GM12878 (cell line): ENCODE measurements at regions not wholly inside any gene's neighbourhood (a gene's known extent, or its start where the extent isn't known, plus 50 kb on each side); places are given as distances from the start of the nearest gene placed in this dataset.

Experiments
- ATAC-seq: fragments of 200-7000 bp; cut with Tn5 transposase; 3 replicates; pipeline ENCODE4 v1.9.1; 2020; ENCODE audit warnings: mild to moderate bottlenecking, moderate library complexity
- BruUV-seq: library from RNA; stranded (reverse); fragments of 400-500 nt; replicated peaks from 2 replicates; lab custom pipeline; 2021; lab: Mats Ljungman, UMichigan
- CTCF ChIA-PET: fragments of 300-600 bp; sonication (Branson Sonifier 250); formaldehyde crosslinking; extraction: SDS; loops from one replicate; lab custom pipeline; 2021; ENCODE audit warnings: inconsistent platforms; lab: Yijun Ruan, JAX
- POLR2A ChIA-PET: fragments of 350-600 bp; formaldehyde crosslinking; extraction: SDS; loops from one replicate; lab custom pipeline; 2021; ENCODE audit warnings: inconsistent platforms; lab: Charles Lee
- RAD21 ChIA-PET: fragments of 300-600 bp; sonication (Branson Sonifier 250); formaldehyde crosslinking; loops from one replicate; lab custom pipeline; 2023; ENCODE audit warnings: antibody characterized with exemption; ENCODE audit not compliant: unreplicated experiment; lab: Charles Lee
- SMC1A ChIA-PET: fragments of 300-600 bp; sonication (Branson Sonifier 250); formaldehyde crosslinking; loops from one replicate; lab custom pipeline; 2023; ENCODE audit not compliant: unreplicated experiment, uncharacterized antibody; lab: Charles Lee
- DNase-seq: peaks from one replicate; pipeline ENCODE4 v3.0.0-alpha.2; 2011; ENCODE audit warnings: low read depth, low spot score
- FAIRE-seq: peaks from 3 replicates; lab custom pipeline; 2011; peaks lifted over from hg19 to GRCh38; lab: Jason Lieb, UNC
- H2AFZ ChIP-seq: 2 replicates; pipeline ENCODE4 v1.6.0; 2011; ENCODE audit warnings: low read depth, low read length, control low read depth; ENCODE audit not compliant: control insufficient read depth
- H3K27ac ChIP-seq: 2 replicates; pipeline ENCODE4 v1.5.1; 2011; ENCODE audit warnings: control low read depth; ENCODE audit not compliant: control insufficient read depth, insufficient read depth
- H3K27me3 ChIP-seq, 2 experiments: replicated peaks in 1 of 2; 2 replicates each; pipeline versions ENCODE4 v1.6.0 to v1.6.1; 2011; ENCODE audit warnings: low read length in 1 of 2; ENCODE audit not compliant: control insufficient read depth in 2 of 2, insufficient read depth in 2 of 2
- H3K36me3 ChIP-seq, 2 experiments: 2 replicates each; pipeline ENCODE4 v1.5.1; 2011; ENCODE audit warnings: low read length in 1 of 2; ENCODE audit not compliant: control insufficient read depth in 2 of 2, insufficient read depth in 2 of 2
- H3K4me1 ChIP-seq: 2 replicates; pipeline ENCODE4 v1.6.1; 2011; ENCODE audit warnings: mild to moderate bottlenecking, low read length, moderate library complexity, mixed read lengths; ENCODE audit not compliant: control insufficient read depth, insufficient read depth
- H3K4me2 ChIP-seq: 2 replicates; pipeline ENCODE4 v1.6.0; 2011; ENCODE audit warnings: control low read depth; ENCODE audit not compliant: control insufficient read depth, insufficient read depth
- H3K4me3 ChIP-seq: fragments of 200-600 bp; sonication (generic); 2 replicates; pipeline ENCODE4 v1.5.1; 2016
- H3K79me2 ChIP-seq: 2 replicates; pipeline ENCODE4 v1.6.0; 2011; ENCODE audit warnings: low read length; ENCODE audit not compliant: control insufficient read depth, insufficient read depth
- H3K9ac ChIP-seq: 2 replicates; pipeline ENCODE4 v1.8.0; 2011; ENCODE audit warnings: low read length, control low read depth, mixed read lengths; ENCODE audit not compliant: control insufficient read depth, insufficient read depth
- H3K9me3 ChIP-seq: replicated peaks from 3 replicates; pipeline ENCODE4 v1.5.1; 2011; ENCODE audit warnings: mild to moderate bottlenecking, low read length; ENCODE audit not compliant: control insufficient read depth, insufficient read depth
- H4K20me1 ChIP-seq: 2 replicates; pipeline ENCODE4 v1.6.0; 2011; ENCODE audit not compliant: control insufficient read depth, insufficient read depth
- ATF2 ChIP-seq: IDR thresholded peaks from 2 replicates; pipeline ENCODE4 v1.6.1; 2012; ENCODE audit warnings: low read length, inconsistent platforms
- CBFB ChIP-seq: IDR thresholded peaks from 2 replicates; pipeline ENCODE4 v1.6.1; 2016; ENCODE audit warnings: antibody characterized with exemption, low read depth
- FOXK2 ChIP-seq: fragments of 450-650 bp; IDR thresholded peaks from 2 replicates; pipeline ENCODE4 v1.6.1; 2017; ENCODE audit warnings: mild to moderate bottlenecking, moderate library complexity
- HDAC2 ChIP-seq: fragments of 200-600 bp; sonication (generic); IDR thresholded peaks from 2 replicates; pipeline ENCODE4 v1.6.1; 2017
- MTA3 ChIP-seq: IDR thresholded peaks from 2 replicates; pipeline ENCODE4 v1.6.1; 2012; ENCODE audit warnings: low read length, inconsistent platforms, borderline replicate concordance
- NR2C1 ChIP-seq: fragments of 450-650 bp; IDR thresholded peaks from 2 replicates; pipeline ENCODE4 v1.6.1; 2017; ENCODE audit warnings: antibody characterized with exemption, mild to moderate bottlenecking, moderate library complexity
- NRF1 ChIP-seq: conservative IDR thresholded peaks from 2 replicates; pipeline ENCODE4 v1.6.1; 2011; ENCODE audit warnings: mild to moderate bottlenecking, low read depth, low read length, improper control_type of control experiment
- POU2F2 ChIP-seq: IDR thresholded peaks from 3 replicates; pipeline ENCODE4 v1.6.1; 2011; ENCODE audit warnings: low read depth, mild to moderate bottlenecking, low read length, borderline replicate concordance
- RBBP5 ChIP-seq: fragments of 200-600 bp; sonication (generic); conservative IDR thresholded peaks from 2 replicates; pipeline ENCODE4 v1.6.1; 2016
- TCF3 ChIP-seq: IDR thresholded peaks from 2 replicates; pipeline ENCODE4 v1.6.1; 2012; ENCODE audit warnings: low read depth, mild to moderate bottlenecking, low read length, borderline replicate concordance; ENCODE audit not compliant: insufficient read depth
- WGBS: methylation state at CpG from one replicate; pipeline ENCODE4 v1.1.6; 2016; ENCODE audit warnings: low lambda C conversion rate; ENCODE audit not compliant: insufficient replicate concordance, insufficient coverage; ENCODE audit errors: missing lambda C conversion rate; 5-methylcytosine and 5-hydroxymethylcytosine counted together
- in situ Hi-C: fragments of 300-500 bp; cut with MboI; formaldehyde crosslinking; loops from 9 replicates; pipeline ENCODE4 v1.14.3; 2018; ENCODE audit warnings: mixed read lengths
- intact Hi-C: fragments of 100-400 bp; cut with micrococcal nuclease; formaldehyde crosslinking; loops from one replicate; pipeline ENCODE4 v1.14.2; 2022; ENCODE audit not compliant: unreplicated experiment
- TF ChIP-seq, protein P1 (sequence below): IDR thresholded peaks from 2 replicates; pipeline ENCODE4 v1.6.1; 2012; ENCODE audit warnings: low read depth, low read length, improper control_type of control experiment
- TF ChIP-seq, protein P2 (sequence below): fragments of 150-350 bp; IDR thresholded peaks from 2 replicates; pipeline ENCODE4 v1.6.1; 2016; ENCODE audit warnings: low read depth, low read length
- TF ChIP-seq, protein P3 (sequence below): fragments of 150-350 bp; IDR thresholded peaks from 2 replicates; pipeline ENCODE4 v1.6.1; 2014; ENCODE audit warnings: mild to moderate bottlenecking, low read depth, low read length

- DNase-seq (no peak), ATAC-seq (no peak), FAIRE-seq (no peak)
- no peak overlapping the region for H3K27ac ChIP-seq
- H3K36me3 ChIP-seq, result no peaks in the 10 kb centered on the region
- 27% methylated on average over 5 of the region's 5 CpGs for WGBS
- no peaks in the 10 kb centered on the region; the same call in 2 of the 3 replicates for H3K9me3 ChIP-seq
- H3K4me2 ChIP-seq, result no peak overlapping the region
- in situ Hi-C loops (no loop called here), intact Hi-C loops (no loop called here)
- TF ChIP-seq, protein P1, sequence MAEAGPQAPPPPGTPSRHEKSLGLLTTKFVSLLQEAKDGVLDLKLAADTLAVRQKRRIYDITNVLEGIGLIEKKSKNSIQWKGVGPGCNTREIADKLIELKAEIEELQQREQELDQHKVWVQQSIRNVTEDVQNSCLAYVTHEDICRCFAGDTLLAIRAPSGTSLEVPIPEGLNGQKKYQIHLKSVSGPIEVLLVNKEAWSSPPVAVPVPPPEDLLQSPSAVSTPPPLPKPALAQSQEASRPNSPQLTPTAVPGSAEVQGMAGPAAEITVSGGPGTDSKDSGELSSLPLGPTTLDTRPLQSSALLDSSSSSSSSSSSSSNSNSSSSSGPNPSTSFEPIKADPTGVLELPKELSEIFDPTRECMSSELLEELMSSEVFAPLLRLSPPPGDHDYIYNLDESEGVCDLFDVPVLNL, result no peak
- TF ChIP-seq FOXK2 (no peak), RBBP5 (no peak), HDAC2 (no peak), NRF1 (no peak), NR2C1 (no peak), POU2F2 (no peak), ATF2 (no peak), TCF3 (no peak), CBFB (no peak), MTA3 (no peak)
- TF ChIP-seq, protein P2, sequence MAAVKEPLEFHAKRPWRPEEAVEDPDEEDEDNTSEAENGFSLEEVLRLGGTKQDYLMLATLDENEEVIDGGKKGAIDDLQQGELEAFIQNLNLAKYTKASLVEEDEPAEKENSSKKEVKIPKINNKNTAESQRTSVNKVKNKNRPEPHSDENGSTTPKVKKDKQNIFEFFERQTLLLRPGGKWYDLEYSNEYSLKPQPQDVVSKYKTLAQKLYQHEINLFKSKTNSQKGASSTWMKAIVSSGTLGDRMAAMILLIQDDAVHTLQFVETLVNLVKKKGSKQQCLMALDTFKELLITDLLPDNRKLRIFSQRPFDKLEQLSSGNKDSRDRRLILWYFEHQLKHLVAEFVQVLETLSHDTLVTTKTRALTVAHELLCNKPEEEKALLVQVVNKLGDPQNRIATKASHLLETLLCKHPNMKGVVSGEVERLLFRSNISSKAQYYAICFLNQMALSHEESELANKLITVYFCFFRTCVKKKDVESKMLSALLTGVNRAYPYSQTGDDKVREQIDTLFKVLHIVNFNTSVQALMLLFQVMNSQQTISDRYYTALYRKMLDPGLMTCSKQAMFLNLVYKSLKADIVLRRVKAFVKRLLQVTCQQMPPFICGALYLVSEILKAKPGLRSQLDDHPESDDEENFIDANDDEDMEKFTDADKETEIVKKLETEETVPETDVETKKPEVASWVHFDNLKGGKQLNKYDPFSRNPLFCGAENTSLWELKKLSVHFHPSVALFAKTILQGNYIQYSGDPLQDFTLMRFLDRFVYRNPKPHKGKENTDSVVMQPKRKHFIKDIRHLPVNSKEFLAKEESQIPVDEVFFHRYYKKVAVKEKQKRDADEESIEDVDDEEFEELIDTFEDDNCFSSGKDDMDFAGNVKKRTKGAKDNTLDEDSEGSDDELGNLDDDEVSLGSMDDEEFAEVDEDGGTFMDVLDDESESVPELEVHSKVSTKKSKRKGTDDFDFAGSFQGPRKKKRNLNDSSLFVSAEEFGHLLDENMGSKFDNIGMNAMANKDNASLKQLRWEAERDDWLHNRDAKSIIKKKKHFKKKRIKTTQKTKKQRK, result no peak
- TF ChIP-seq, protein P3, sequence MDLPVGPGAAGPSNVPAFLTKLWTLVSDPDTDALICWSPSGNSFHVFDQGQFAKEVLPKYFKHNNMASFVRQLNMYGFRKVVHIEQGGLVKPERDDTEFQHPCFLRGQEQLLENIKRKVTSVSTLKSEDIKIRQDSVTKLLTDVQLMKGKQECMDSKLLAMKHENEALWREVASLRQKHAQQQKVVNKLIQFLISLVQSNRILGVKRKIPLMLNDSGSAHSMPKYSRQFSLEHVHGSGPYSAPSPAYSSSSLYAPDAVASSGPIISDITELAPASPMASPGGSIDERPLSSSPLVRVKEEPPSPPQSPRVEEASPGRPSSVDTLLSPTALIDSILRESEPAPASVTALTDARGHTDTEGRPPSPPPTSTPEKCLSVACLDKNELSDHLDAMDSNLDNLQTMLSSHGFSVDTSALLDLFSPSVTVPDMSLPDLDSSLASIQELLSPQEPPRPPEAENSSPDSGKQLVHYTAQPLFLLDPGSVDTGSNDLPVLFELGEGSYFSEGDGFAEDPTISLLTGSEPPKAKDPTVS, result no peak
- ChIA-PET CTCF (no interaction called here), SMC1A (no interaction called here), POLR2A (no interaction called here), RAD21 (no interaction called here)
- BruUV-seq, result no TSS peak
- H3K27me3 ChIP-seq, result peaks cover 0 to 12% of the 10 kb centered on the region in 2 experiments; a peak in 3 of 4 replicates
- no peak overlapping the region for H2AFZ ChIP-seq
- H3K4me3 ChIP-seq, result no peak overlapping the region
- no peak overlapping the region for H3K9ac ChIP-seq
- H3K4me1 ChIP-seq, result no peaks in the 10 kb centered on the region
- H3K79me2 ChIP-seq, result no peaks in the 10 kb centered on the region
- no peaks in the 10 kb centered on the region for H4K20me1 ChIP-seq
These were observed 74.3 kb upstream of the SLC7A14 start for GRCh38 chr3:170660139-170660538.
